CD14-positive monocyte (primary cell): ENCODE measurements at regions not wholly inside any gene's neighbourhood (a gene's known extent, or its start where the extent isn't known, plus 50 kb on each side); places are given as distances from the start of the nearest gene placed in this dataset.

ENCODE experiments used
- DNase-seq, 3 donors: peaks; one replicate each; pipeline ENCODE4 v3.0.0-alpha.2; 2011 to 2022
- H2AFZ ChIP-seq: 2 replicates; pipeline ENCODE4 v1.6.0; 2012; ENCODE audit warnings: mild to moderate bottlenecking, low read depth, low read length, inconsistent platforms; ENCODE audit not compliant: insufficient read depth, poor library complexity, severe bottlenecking
- H3K27ac ChIP-seq, 2 donors: 1 replicate in 1 of 2; 2 replicates in 1 of 2; pipeline ENCODE4 v1.5.1; 2012 to 2013; ENCODE audit warnings: low read length in 2 of 2, control low read depth in 1 of 2, inconsistent platforms in 1 of 2, low read depth in 1 of 2, mild to moderate bottlenecking in 1 of 2
- H3K27me3 ChIP-seq, 2 donors: one replicate each; pipeline versions ENCODE4 v1.6.0 to v1.6.1; 2011 to 2013; ENCODE audit warnings: low read length in 2 of 2; ENCODE audit not compliant: control insufficient read depth in 2 of 2, insufficient read depth in 2 of 2
- H3K36me3 ChIP-seq, 2 donors: replicated peaks in 1 of 2; 1 replicate in 1 of 2; 2 replicates in 1 of 2; pipeline versions ENCODE4 v1.5.1 to v1.6.1; 2012 to 2013; ENCODE audit warnings: low read length in 2 of 2, control low read depth in 1 of 2, inconsistent platforms in 1 of 2, mild to moderate bottlenecking in 1 of 2; ENCODE audit not compliant: insufficient read depth in 2 of 2, control insufficient read depth in 1 of 2
- H3K4me1 ChIP-seq, 2 donors: 1 replicate in 1 of 2; 2 replicates in 1 of 2; pipeline versions ENCODE4 v1.5.1 to v1.6.1; 2012 to 2013; ENCODE audit warnings: low read length in 2 of 2, control low read depth in 1 of 2, inconsistent platforms in 1 of 2, mild to moderate bottlenecking in 1 of 2, moderate library complexity in 1 of 2; ENCODE audit not compliant: insufficient read depth in 2 of 2, control insufficient read depth in 1 of 2
- H3K4me2 ChIP-seq: replicated peaks from 2 replicates; pipeline ENCODE3; 2012; ENCODE audit warnings: low read length, moderate library complexity, mild to moderate bottlenecking; ENCODE audit not compliant: poor library complexity, severe bottlenecking; ENCODE audit errors: extremely low read depth
- H3K4me3 ChIP-seq, 3 experiments: fragments of 200-600 bp in 1 of 3; sonication (generic) in 1 of 3; replicated peaks in 1 of 3; 1 replicate in 2 of 3; 2 replicates in 1 of 3; pipeline ENCODE4 v1.5.1; 2011 to 2013; ENCODE audit warnings: low read length in 3 of 3, mild to moderate bottlenecking in 3 of 3, control low read depth in 2 of 3, low read depth in 2 of 3, inconsistent platforms in 1 of 3, moderate library complexity in 1 of 3
- H3K79me2 ChIP-seq: 2 replicates; pipeline ENCODE4 v1.6.0; 2012; ENCODE audit warnings: mild to moderate bottlenecking, control low read depth, inconsistent platforms, low read length, moderate library complexity; ENCODE audit not compliant: insufficient read depth
- H3K9ac ChIP-seq: 2 replicates; pipeline ENCODE4 v1.6.0; 2017; ENCODE audit warnings: low read length, mild to moderate bottlenecking; ENCODE audit not compliant: insufficient read depth, poor library complexity, severe bottlenecking
- H3K9me3 ChIP-seq, 2 donors: replicated peaks in 1 of 2; 1 replicate in 1 of 2; 2 replicates in 1 of 2; pipeline versions ENCODE4 v1.5.1 to v1.6.1; 2012 to 2013; ENCODE audit warnings: low read length in 2 of 2, control low read depth in 1 of 2; ENCODE audit not compliant: control insufficient read depth in 1 of 2, insufficient read depth in 1 of 2
- H4K20me1 ChIP-seq: 2 replicates; pipeline ENCODE4 v1.6.0; 2012; ENCODE audit warnings: mild to moderate bottlenecking, low read length, control low read depth, moderate library complexity; ENCODE audit not compliant: insufficient read depth
- H3K27ac Mint-ChIP-seq, 7 donors: one replicate each; pipeline ENCODE4 v1.8.0; 2020; ENCODE audit warnings: mild to moderate bottlenecking in 7 of 7, mixed read lengths in 7 of 7, moderate library complexity in 6 of 7, inconsistent platforms in 2 of 7
- H3K27me3 Mint-ChIP-seq, 3 donors: one replicate each; pipeline ENCODE4 v1.8.0; 2021 to 2022; ENCODE audit warnings: low read depth in 3 of 3, mild to moderate bottlenecking in 3 of 3, mixed read lengths in 3 of 3, moderate library complexity in 3 of 3, inconsistent platforms in 1 of 3
- H3K36me3 Mint-ChIP-seq, 2 donors: one replicate each; pipeline ENCODE4 v1.8.0; 2020; ENCODE audit warnings: mixed read lengths in 2 of 2, inconsistent platforms in 1 of 2, mild to moderate bottlenecking in 1 of 2
- H3K4me1 Mint-ChIP-seq: one replicate; pipeline ENCODE4 v1.8.0; 2020; ENCODE audit warnings: mild to moderate bottlenecking, mixed read lengths
- H3K4me3 Mint-ChIP-seq, 2 donors: one replicate each; pipeline ENCODE4 v1.8.0; 2020; ENCODE audit warnings: mild to moderate bottlenecking in 2 of 2, mixed read lengths in 2 of 2, moderate library complexity in 1 of 2
- H3K9me3 Mint-ChIP-seq, 7 donors: one replicate each; pipeline ENCODE4 v1.8.0; 2020 to 2022; ENCODE audit warnings: mixed read lengths in 7 of 7, mild to moderate bottlenecking in 6 of 7, moderate library complexity in 6 of 7, inconsistent platforms in 2 of 7
- CTCF ChIP-seq: fragments of 200-600 bp; IDR thresholded peaks from one replicate; pipeline ENCODE4 v1.8.0; 2022; ENCODE audit warnings: antibody characterized with exemption, mild to moderate bottlenecking
- WGBS: methylation state at CpG from one replicate; pipeline ENCODE4 v1.1.5; 2013; ENCODE audit warnings: missing lambda C conversion rate; ENCODE audit not compliant: insufficient coverage; 5-methylcytosine and 5-hydroxymethylcytosine counted together
- intact Hi-C, 2 donors: fragments of 100-400 bp; cut with micrococcal nuclease; formaldehyde crosslinking; loops; one replicate each; pipeline versions ENCODE4 v1.15.0 to v1.15.1; 2023

DNA sequence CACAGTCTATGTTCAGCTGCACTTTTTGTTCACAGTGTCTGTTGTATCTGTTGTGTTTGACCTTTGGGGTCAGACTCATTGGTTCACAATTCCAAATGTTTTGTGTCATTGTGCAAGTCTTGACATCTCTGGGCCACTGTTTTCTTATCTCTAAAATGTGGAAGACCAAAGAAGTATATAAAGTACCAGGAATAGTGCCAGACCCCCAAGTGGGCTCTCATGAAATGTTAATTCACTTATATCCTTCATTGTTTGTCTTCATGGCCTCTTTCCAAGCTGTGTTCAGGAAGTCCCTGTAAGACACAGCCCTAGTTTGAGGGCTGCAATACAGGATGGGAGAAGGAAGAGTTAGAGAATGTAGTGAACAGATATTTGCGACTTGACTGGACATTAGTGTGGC, 468.3 kb upstream of the BOD1L1 start:
- Histone ChIP-seq H3K4me2 (no peak overlapping the region), H3K4me1 (no peaks in the 10 kb centered on the region), H3K27me3 (no peaks in the 10 kb centered on the region), H3K36me3 (no peaks in the 10 kb centered on the region), H3K9me3 (no peaks in the 10 kb centered on the region), H3K4me3 (no peak overlapping the region), H2AFZ (no peak overlapping the region), H3K9ac (no peak overlapping the region), H3K79me2 (no peaks in the 10 kb centered on the region), H3K27ac (no peak overlapping the region), H4K20me1 (no peaks in the 10 kb centered on the region)
- no CpG with 5 or more reads among the region's 1 CpG for WGBS
- peaks cover 3 to 14% (median 4%) of the 10 kb centered on the region in 7 donors for H3K9me3 Mint-ChIP-seq
- TF ChIP-seq CTCF, result no peak
- H3K4me1 Mint-ChIP-seq, result no peaks in the 10 kb centered on the region
- H3K27me3 Mint-ChIP-seq, result peaks cover 0 to 3% (median 2%) of the 10 kb centered on the region in 3 donors
- no peak overlapping the region for H3K4me3 Mint-ChIP-seq
- DNase-seq, result no peak
- no peak overlapping the region for H3K27ac Mint-ChIP-seq
- no peaks in the 10 kb centered on the region for H3K36me3 Mint-ChIP-seq
- intact Hi-C loops, result no loop called here

DNA sequence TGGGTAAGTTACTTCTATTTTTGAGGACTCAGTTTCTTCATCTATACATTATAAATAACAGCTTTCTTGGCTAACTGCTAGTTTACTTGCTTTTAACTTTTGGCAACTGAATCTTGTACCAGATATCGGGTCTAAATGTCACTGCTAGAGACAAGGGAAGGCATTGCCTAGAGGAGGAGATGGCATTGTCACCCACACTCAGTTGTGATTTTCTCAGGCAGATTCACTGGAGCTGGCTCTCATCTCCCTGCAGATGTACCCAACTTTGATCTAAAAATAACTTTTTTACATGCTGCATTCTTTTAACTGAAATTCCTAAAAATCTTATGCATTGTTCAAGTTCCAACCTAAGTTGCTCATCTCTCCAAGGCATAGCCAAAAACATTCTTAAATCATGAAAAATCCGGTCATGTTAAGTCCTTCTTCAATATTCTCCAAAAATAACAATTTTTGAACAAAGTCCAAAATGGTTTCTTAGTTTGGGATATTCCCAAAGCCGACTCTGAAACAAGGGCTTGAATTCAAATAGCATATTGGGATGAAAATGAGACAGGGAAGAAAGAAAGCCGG, 469.0 kb upstream of the BOD1L1 start:
- no peak overlapping the region for H2AFZ ChIP-seq
- intact Hi-C loops, result no loop called here
- H3K36me3 Mint-ChIP-seq, result no peaks in the 10 kb centered on the region
- WGBS, result 90% methylated on average over 2 of the region's 4 CpGs
- no peak for DNase-seq
- no peak overlapping the region for H3K4me2 ChIP-seq
- peaks cover under 1 to 9% (median 4%) of the 10 kb centered on the region in 7 donors for H3K9me3 Mint-ChIP-seq
- no peaks in the 10 kb centered on the region for H3K79me2 ChIP-seq
- H3K9ac ChIP-seq, result no peak overlapping the region
- no peaks in the 10 kb centered on the region for H4K20me1 ChIP-seq
- H3K27me3 Mint-ChIP-seq, result peaks cover 0 to 3% (median 2%) of the 10 kb centered on the region in 3 donors
- no peak overlapping the region for H3K4me3 Mint-ChIP-seq
- H3K9me3 ChIP-seq, result no peaks in the 10 kb centered on the region
- no peak overlapping the region for H3K27ac ChIP-seq
- H3K27me3 ChIP-seq, result no peaks in the 10 kb centered on the region
- H3K4me1 ChIP-seq, result no peaks in the 10 kb centered on the region
- H3K4me1 Mint-ChIP-seq, result no peaks in the 10 kb centered on the region
- no peak overlapping the region for H3K4me3 ChIP-seq
- no peaks in the 10 kb centered on the region for H3K36me3 ChIP-seq
- H3K27ac Mint-ChIP-seq, result no peak overlapping the region
- TF ChIP-seq CTCF, result no peak
